ENCODE measurements at regions not wholly inside any gene's neighbourhood (a gene's known extent, or its start where the extent isn't known, plus 50 kb on each side); places are given as distances from the start of the nearest gene placed in this dataset.
"Not testable (repeated sequence)": the region's sequence is repeated elsewhere in the genome, so short reads cannot be mapped to it uniquely, and the experiment has no call there.

DNA sequence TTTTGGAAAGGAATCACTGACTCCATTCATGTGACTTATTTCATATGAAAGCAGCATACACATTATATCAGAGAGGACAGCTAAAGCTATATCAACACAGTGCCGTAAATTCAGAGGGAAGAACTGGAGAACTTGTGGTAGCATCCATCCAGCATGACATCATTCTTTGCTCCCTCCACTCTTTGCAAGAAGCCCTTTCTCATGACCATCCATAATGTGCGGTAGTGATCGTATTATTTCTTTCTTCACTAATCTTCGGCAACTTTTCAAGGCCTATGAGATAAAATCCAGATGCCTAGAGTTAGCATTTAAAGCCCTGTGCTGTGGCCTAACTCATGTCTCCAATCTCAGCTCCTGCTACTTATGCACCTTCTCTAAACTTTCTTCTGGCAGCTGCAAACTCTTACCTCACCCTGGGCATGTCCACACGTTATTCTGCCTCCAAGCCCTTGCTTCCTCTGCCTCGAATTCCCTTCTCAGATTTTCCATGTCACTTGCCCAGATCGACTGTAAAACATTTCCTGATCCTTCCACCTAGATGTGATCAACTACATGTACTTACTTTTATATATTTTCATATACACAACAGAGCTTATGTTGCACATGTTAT lies 307.3 kb upstream of the SGCD start:
- DNase-seq, result no peak

DNA sequence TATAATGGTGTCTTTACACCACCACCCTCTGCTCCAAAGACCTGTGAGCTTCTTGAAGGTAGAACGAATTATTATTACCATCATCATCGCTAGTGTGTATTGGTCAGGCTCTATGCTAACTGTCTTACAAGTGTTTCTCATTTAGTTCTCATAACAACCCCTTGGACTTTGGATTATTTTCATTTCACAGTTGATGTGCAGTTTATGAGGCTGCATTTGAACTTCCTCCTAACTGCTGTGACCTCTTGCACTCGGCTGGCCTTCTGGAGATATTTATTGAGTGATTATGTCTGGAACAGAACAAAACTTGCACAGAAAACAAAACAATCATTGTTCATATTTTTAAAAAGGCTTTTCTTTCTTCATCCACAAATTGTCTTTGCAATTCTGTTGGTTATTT lies 306.3 kb upstream of the SGCD start:
- no peak for DNase-seq

DNA sequence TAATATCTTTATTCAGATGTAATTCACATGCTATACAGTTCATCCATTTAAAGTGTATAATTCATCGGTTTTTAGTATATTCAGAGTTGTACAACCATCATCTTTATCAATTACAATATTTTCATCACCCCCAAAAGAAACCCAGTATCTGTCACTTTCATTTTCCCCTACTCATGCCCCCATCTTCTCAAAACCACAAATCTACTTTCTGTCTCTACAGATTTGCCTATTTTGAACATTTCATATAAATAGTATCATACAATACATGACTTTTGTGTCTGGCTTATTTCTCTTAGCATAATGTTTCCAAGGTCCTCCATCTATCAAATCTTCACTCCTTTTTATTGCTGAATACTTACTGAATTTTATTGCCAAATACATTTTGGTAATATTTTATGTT lies 305.1 kb upstream of the SGCD start:
- DNase-seq, result no peak

DNA sequence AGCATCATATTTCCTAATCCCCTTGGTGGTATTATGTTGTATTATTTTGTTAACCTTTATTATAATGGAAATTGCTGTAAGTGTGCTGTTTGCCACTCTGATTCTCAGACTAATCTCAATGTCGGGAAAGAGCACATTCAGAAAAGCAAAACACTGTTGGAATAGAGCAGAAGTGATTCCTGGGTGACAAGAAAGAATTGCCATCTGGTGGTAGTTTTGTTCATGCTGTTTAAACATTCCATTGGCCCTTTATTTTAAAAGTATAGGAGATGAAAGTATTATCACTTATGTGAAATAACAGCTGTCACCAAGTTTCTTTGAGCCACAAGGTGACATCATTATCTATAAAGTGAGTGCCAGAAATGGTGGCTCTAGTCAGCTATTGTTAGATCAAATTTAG lies 301.3 kb upstream of the SGCD start:
- no peak for DNase-seq

DNA sequence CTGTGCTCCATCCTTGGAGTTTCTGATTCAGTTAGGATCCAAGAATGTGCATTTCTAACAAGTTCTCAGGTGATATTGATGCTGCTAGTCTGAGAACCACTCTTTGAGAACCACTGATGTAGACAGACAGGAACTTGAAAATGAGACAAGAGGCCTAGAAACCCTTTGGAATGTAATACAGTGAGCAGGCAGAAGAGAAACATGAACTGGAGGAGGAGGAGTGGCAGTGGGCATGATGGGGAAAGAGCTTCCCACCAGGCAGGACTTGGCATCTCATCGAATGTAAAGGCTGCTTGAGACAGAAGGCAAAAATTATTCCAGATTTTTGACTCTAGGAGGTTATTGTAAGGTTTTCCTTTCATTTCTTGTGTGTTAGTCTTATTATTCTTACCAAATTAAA lies 295.8 kb upstream of the SGCD start:
- DNase-seq, result no peak

DNA sequence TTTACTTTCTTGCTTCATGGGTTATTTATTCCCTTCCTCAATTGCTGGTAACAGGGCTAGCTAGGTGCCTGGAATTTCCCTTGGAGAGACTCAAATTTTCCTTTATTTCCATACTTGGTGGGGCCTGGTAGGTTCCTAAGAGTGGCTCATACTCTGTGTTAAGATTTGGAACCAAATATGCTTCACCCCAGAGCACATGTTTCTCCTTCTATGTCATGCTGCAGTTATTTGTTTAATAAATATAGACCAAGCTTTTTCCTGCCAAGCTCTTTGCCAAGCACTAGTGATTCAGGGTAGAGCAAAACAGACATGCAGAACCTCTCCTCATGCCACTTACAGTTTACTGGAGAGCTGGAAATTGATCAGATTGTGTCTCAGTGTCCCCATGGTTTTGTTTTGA lies 290.3 kb upstream of the SGCD start:
- DNase-seq, result no peak

DNA sequence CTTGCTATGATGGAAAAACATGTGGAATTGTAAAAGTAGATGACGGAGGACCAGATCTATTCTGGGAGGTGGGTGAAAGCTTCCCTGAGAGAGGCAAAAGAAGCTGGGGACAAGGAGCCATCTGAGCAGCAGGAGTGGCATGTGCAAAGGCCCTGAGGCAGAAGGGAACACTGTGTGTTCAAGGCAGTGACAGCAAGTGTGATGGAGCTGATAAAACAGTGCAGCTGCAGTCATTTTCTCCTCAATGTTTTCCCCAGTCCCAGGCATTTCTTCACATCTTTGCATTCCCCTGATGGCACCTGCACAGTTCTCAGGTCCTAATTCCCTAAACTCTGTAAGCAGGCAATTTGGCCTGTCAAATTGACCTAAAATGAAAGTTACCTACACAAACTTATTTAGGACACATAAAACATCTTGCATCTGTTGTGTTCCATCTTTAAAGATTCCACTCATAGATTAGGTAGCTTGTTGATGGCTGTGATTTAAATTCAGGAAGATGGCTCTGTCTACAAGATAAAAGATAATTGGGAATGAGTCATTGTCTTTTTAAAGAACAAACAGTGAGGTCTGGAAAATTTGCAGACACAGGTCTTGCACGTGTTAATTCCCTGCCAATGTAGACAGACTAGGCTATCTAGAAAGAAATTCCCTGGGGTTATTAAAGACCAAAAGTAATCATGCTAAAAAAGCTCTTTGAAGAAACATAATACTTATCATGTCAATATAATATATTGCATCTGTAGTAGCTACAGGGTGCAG lies 289.6 kb upstream of the SGCD start:
- DNase-seq, result no peak

DNA sequence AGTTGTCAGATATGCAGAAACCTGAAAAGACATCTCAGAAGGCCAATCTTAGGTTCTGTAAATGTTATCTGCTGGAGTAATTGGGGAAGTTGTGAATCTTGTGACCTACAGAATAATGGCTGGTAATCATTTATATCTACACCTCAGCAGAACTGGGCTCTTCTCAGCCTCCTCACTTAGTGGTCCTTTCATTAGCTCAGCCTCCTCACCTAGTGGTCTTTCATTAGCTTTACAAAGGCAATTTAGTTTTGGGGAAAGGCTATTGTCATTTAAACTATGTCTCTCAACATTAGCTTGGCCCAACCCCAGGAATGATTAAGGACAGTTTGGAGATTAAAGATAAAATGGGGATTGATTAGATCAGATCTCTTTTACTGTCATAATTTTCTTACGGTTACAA lies 284.2 kb upstream of the SGCD start:
- no peak for DNase-seq

DNA sequence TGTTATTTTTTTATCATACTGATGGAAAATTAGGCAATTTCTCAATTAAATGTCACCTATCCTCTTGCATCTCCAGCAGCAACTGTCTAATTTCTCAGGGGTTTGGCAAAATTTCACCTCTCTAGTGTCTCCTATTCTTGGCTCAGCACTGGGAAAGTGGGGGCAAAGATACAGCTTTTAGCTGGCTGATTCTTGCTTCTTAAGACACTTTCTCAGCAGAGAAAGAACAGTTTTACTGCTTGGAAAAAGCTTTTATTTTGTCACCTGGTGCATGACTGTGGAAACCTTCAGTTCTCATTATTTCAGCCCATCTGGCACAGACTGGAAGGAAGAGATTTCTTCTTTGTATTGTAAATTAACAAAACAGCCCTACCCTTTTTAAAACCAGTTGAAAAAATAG lies 283.6 kb upstream of the SGCD start:
- DNase-seq, result peak in 1 of 58 donors; percentile 25

DNA sequence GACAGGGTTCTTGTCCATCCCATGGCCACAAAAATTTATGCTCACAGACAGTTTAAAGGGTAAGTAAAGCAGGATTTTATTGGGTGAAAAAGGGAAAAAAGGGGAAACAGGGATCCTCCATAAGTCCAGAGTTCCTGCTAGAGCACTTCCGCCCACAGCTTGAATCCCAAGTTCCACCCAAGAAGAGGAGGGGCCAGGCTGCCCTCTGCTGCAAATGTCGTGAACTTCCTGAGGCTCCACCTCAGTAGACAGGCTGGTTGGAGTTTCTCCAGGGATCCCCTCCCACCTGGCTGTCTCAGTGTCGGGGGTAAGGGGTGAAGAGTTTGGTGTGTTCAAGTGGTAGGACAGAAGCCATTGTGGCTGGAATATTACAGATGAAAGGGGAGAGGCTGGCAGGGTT lies 275.0 kb upstream of the SGCD start:
- no peak for DNase-seq

DNA sequence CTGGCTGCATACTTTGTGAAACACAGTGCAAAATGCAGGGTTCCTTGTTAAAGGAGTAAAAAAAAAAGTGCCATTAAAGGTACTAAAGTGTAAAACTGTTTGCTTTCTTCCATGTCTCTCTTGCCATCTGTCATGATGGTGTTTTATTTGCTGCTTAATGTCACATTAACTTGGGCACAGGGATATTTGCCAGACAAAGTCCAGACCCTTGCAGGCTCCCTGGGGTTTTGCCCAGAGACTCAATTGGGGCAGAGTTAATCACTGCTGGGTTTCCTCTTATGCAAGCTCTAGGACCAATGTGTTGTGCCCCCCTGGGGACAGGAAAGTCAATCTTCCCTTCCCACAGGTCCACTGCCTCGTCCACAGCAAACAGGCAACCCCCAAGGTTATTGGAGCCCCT lies 274.3 kb upstream of the SGCD start:
- no peak for DNase-seq

DNA sequence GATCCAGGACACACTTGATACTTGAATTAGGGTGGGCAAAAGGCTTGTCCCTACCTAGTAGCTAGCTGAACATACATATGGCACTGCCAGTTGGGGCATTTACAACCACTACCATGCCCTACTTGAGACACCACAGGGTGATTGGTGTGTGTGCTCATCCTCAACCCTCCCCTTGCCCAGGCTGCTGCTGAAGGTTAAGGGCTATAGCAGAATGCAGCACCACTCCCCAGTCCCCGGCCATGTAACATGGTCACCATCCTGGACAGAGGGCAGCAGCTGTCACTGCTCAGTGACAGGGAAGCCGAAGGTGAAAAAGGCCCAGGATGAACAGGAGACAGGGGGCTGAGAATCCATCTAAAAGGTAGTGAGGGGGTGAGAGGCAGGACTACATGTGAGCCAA lies 273.9 kb upstream of the SGCD start:
- DNase-seq, result no peak

DNA sequence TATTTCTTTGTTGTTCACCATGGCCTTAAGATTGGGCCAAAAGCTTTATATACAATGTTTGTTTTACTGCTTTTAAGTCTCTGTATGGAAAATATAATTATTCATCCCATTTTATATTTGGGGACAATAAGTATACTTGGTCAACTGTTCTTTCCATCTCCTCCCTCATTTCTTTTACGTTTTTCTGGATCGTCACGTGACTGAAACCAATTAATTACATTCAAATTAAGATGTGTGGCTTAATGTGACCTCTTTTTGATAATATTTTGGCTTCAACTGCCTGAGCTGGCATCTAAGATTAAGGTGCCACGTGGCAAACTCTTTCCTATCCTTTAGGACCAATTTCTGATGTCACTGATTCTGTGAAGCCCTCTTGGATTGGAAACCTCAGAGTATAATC lies 250.1 kb upstream of the SGCD start:
- no peak for DNase-seq

DNA sequence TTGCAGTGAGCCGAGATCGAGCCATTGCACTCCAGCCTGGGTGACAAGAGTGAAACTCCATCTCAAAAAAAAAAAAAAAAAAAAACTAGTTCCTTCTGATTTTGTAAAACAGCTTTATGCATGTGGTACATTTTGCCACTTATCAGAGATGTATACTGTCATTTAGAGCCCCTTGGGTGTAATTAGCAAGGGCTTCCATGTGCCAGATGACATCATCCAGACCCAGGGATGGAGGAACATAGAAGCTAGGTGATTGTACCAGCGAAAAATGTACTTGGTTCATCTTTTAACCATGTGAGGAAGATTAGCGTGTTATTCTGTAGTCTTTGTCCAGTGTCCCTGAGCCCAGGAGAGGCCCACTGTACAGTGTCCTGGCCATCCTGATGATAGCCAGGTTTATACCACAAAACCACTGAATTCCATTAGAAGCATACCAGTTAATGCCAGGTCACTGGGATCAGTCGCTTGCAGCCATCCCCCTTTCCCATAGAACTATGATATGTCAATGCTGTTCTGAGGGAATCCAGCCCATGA lies 239.3 kb upstream of the SGCD start:
- no peak for DNase-seq

DNA sequence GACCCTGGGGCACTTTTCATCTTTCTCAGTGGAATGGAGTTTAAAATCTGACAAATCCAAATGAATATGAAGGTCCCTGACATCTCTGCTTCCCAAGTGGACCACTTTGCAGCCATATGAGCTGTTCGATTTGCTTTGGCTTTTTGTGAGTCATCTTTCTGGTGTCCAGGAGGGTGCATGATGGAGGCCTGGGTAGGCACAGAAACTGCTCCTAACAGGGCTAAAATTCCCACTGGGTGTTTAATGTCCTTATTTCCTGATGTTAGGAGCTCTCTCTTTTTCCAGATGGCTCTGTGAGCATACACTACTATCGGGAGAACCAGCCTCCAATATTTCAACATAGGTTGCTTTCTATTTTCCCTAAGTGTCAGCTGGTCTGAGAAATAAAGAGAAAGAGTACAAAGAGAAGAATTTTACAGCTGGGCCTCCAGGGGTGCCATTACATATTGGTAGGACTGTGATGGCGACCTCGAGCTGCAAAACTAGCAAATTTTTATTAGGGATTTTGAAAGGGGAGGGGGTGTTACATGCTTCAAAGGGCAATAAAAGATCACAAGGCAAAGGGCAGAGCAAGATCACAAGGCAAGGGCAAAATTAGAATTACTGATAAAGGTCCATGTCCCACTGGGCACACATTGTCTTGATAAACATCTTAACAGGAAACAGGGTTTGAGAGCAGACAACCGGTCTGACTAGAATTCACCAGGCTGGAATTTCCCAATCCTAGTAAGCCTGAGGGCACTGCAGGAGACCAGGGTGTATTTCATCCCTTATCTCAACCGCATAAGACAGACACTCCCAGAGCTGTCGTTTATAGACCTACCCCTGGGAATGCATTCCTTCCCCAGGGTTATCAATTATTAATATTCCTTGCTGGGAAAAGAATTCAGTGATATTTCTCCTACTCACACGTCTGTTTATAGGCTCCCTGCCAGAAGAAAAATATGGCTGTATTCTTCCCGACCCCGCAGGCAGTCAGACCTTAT lies 236.7 kb upstream of the SGCD start:
- not testable (repeated sequence) for DNase-seq

DNA sequence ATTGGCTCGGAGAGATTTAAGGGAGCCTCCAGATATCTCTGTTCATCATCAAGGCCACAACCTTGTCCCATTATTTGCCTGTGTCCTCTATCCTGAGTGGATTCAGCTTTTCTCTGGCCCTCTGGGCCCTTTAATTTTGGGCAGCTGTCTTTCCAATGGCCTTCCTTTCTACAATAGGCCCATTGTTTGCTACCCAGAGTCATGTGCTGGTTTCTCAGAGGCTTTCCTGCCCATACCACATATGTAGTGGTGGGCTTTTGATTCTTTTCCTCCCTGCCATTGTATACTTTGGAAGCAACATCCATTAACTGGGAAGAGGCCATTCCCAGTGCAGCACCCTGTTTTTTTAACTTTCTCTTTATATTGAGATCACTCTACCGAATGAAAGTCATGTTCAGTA lies 233.9 kb upstream of the SGCD start:
- peak in 5 of 58 donors; percentile 0 to 17 (median 3) for DNase-seq

DNA sequence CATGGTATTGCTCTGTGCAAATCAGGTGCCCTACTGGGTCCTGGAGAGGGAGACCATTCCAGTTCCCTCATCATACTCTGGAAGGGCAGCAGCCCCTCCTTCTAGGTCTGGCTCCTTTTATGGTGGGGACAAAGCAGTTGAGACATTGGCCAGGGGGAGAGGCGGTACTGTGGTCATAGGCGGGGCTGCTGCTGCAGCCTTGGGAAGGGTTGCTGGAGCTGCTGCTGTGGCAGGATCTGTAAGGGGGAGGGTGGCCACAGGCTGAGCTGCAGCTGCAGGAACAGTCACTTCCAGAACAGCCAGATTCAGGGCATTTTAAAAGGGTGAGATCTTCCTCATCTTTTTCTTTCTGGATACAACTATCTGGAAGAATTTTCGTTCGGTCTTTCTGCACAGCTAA lies 233.0 kb upstream of the SGCD start:
- DNase-seq, result peak in 37 of 58 donors; percentile 1 to 56 (median 11)

DNA sequence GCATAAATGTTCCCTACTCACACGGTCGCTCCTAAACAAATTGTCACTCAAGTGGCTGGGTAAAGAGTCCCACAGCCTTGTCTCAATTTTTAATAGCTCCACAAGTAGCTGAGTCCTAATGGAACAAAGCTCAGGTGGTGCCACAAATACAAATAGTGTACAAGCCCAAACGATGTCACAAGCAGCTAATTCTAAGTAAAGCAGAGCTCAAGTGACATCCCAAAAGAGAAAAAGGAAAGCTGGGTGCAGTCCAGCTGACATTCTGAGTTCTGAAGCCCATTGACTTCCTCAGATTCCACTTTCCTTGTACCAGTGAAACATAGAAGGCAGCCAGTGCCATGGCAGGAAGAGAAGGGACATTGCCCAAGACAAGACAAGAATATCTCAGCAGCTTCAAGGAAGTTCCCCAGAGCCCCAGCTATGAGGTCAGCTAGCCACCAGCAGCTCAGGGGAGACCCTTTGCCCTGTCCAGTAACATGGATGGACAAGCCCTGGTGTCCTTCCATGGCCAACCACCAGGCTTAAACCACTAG lies 231.2 kb upstream of the SGCD start:
- no peak for DNase-seq

DNA sequence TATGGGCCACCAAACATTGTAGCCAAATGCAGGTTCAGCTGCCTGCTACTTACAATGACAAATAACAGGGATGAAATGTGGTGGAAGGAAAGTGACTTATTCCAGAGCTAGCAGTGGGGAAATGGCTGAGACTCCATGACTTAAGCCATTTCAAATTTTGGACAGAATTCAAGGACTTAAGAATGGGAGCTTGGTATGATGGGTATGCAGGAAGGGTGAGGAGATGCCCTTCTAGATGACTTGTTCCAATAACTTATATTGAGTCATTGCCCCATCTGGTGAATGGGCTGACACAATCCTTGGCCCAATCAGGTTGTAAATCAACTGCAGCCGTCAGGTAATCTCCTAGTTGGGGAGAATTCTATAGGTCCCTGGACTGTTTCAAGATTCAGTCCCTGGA lies 230.7 kb upstream of the SGCD start:
- no peak for DNase-seq

DNA sequence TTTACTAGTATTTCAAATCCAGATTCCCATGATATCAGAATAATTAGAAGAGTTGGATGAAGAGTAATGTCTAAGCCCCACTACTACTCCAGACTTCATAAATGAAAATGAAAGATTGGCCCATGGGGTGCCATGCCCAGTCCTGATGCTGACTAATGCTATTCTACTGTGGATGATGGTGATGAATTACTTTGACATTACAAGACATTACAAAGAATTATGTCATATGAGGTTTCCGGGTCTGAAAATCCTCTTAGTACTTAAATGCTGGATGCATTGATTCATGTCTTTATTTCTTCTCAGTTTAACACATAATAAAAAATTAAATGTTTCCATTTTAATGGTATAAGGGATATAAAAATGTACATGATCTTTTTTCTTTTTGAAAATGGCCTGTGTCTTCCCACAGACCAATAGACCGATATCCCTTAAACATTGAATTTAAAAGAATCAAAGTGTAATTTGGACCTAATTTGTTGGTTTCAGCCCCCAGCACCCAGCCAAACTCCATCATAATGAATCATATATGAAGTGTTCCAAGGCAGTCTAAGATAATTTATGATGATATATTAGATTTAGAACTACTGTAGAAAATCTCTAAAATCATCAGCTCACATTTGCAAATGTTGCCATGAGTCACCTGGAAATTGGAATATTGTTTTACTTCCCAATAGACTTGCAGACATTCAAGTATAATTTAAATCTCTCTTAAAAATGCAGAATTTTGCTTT lies 223.6 kb upstream of the SGCD start:
- no peak for DNase-seq

Measured in anterior cingulate cortex (tissue), 58 donors.